Right lobe of liver (tissue), 6 donors: ENCODE measurements at regions not wholly inside any gene's neighbourhood (a gene's known extent, or its start where the extent isn't known, plus 50 kb on each side); places are given as distances from the start of the nearest gene placed in this dataset.

ENCODE experiments used
- ATAC-seq, 4 donors: fragments of 200-7000 bp; cut with Tn5 transposase; one replicate each; pipeline ENCODE4 v1.9.1; 2020; ENCODE audit warnings: mild to moderate bottlenecking in 4 of 4, moderate library complexity in 4 of 4
- DNase-seq, 3 donors: peaks; one replicate each; pipeline ENCODE4 v3.0.0-alpha.2; 2020
- H3K27ac ChIP-seq, 3 donors: fragments of 200-600 bp; one replicate each; pipeline ENCODE4 v1.8.0; 2022
- H3K27me3 ChIP-seq, 2 donors: fragments of 200-600 bp; one replicate each; pipeline ENCODE4 v1.8.0; 2022
- H3K36me3 ChIP-seq, 4 donors: fragments of 200-600 bp; sonication (generic) in 1 of 4; one replicate each; pipeline versions ENCODE4 v1.5.1 to v1.8.0; 2017 to 2022; ENCODE audit warnings: control low read depth in 1 of 4
- H3K4me1 ChIP-seq, 4 donors: fragments of 200-600 bp; sonication (generic) in 1 of 4; one replicate each; pipeline versions ENCODE4 v1.5.1 to v1.8.0; 2017 to 2022; ENCODE audit warnings: control low read depth in 1 of 4
- H3K4me3 ChIP-seq, 3 donors: fragments of 200-600 bp; one replicate each; pipeline ENCODE4 v1.8.0; 2022
- H3K9me3 ChIP-seq, 4 donors: fragments of 200-600 bp; sonication (generic) in 1 of 4; one replicate each; pipeline versions ENCODE4 v1.5.1 to v1.8.0; 2017 to 2022; ENCODE audit warnings: control low read depth in 1 of 4
- POLR2A ChIP-seq: fragments of 450-650 bp; IDR thresholded peaks from one replicate; pipeline ENCODE4 v1.6.1; 2017; ENCODE audit warnings: antibody characterized with exemption, mild to moderate bottlenecking
- WGBS: methylation state at CpG from one replicate; pipeline ENCODE4 v1.1.6; 2018; ENCODE audit warnings: low coverage, low lambda C conversion rate; ENCODE audit not compliant: insufficient coverage; ENCODE audit errors: missing lambda C conversion rate; 5-methylcytosine and 5-hydroxymethylcytosine counted together
- intact Hi-C, 2 donors: fragments of 100-400 bp; cut with DNase I; formaldehyde crosslinking; loops; one replicate each; pipeline versions ENCODE4 v1.11.2 to v1.14.1; 2022
- TF ChIP-seq, protein P1 (sequence below), 4 donors: fragments of 200-600 bp in 3 of 4; fragments of 450-650 bp in 1 of 4; IDR thresholded peaks; one replicate each; pipeline versions ENCODE4 v1.5.1 to v1.8.0; 2016 to 2022; ENCODE audit warnings: antibody characterized with exemption in 4 of 4, mild to moderate bottlenecking in 2 of 4
- donor health status: DM: no; HTN: yes; CAD: no.
- donor health status: DM: no; HTN: no; CAD: no.
- donor health status: DM: no; HTN: no; CAD: no.
- donor health status: DM: no; HTN: yes; CAD: no.
- donor health status: DM: no; HTN: yes; CAD: no.

DNA sequence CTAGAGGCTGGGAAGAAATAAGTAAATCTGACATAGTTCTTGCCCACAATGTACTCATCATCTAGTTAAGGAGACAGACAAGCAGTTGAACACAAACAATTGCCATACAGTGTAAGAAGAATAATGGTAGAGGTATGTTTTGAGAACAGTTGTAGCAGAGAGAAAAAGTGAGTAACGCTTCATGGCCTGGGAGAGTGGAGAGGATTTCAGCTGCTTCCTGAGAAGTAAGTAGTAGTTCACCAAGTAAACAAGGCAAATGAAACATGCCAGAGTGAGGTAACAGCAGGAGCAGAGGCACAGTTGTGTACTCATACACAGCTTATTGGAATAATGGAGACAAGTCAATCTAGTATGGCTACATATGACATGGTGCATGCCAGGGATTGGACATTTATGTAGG is 53.6 kb upstream of the RAP2C start:
- no peak for ATAC-seq
- Histone ChIP-seq H3K27ac (no peak overlapping the region), H3K4me3 (no peak overlapping the region), H3K9me3 (no peaks in the 10 kb centered on the region), H3K4me1 (peaks cover 0 to 6% (median 0%) of the 10 kb centered on the region in 4 donors), H3K27me3 (no peaks in the 10 kb centered on the region), H3K36me3 (no peaks in the 10 kb centered on the region)
- WGBS, result 91% methylated on average over 1 of the region's 1 CpG
- TF ChIP-seq POLR2A, result no peak
- TF ChIP-seq, protein P1, sequence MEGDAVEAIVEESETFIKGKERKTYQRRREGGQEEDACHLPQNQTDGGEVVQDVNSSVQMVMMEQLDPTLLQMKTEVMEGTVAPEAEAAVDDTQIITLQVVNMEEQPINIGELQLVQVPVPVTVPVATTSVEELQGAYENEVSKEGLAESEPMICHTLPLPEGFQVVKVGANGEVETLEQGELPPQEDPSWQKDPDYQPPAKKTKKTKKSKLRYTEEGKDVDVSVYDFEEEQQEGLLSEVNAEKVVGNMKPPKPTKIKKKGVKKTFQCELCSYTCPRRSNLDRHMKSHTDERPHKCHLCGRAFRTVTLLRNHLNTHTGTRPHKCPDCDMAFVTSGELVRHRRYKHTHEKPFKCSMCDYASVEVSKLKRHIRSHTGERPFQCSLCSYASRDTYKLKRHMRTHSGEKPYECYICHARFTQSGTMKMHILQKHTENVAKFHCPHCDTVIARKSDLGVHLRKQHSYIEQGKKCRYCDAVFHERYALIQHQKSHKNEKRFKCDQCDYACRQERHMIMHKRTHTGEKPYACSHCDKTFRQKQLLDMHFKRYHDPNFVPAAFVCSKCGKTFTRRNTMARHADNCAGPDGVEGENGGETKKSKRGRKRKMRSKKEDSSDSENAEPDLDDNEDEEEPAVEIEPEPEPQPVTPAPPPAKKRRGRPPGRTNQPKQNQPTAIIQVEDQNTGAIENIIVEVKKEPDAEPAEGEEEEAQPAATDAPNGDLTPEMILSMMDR (IDR thresholded peaks at IDR 0.05), result no peak
- intact Hi-C loops, result no loop called here
- DNase-seq, result no peak

DNA sequence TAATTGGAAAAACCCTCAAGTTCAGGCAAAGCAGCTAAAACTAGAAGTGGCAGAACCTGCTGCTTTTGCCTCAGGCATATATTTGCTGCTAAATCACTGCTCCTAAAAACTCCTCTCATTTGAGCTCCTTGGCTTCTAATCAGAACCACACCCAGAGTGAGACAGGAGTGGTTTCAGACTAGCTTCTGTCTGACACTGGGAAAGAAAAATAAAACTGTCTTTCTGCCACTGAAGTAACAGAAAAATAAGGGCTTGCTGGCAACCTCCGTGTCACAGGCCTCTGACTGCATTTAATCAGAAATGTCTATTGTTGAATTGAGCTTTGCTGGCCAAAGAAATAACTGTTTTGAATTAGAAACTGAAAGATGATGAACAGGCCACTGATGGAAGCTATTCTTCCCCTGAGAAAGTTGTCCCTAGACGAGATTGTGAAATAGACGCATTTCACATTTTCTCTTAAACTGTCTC is 52.1 kb upstream of the RAP2C start:
- TF ChIP-seq, protein P1 (IDR thresholded peaks at IDR 0.05), result no peak
- TF ChIP-seq POLR2A, result no peak
- DNase-seq, result no peak
- Histone ChIP-seq H3K36me3 (no peaks in the 10 kb centered on the region), H3K4me1 (peaks cover 0 to 14% (median 0%) of the 10 kb centered on the region in 4 donors), H3K4me3 (no peak overlapping the region), H3K9me3 (no peaks in the 10 kb centered on the region), H3K27me3 (no peaks in the 10 kb centered on the region), H3K27ac (no peak overlapping the region)
- intact Hi-C loops, result no loop called here
- WGBS, result 45% methylated on average over 3 of the region's 3 CpGs
- no peak for ATAC-seq

DNA sequence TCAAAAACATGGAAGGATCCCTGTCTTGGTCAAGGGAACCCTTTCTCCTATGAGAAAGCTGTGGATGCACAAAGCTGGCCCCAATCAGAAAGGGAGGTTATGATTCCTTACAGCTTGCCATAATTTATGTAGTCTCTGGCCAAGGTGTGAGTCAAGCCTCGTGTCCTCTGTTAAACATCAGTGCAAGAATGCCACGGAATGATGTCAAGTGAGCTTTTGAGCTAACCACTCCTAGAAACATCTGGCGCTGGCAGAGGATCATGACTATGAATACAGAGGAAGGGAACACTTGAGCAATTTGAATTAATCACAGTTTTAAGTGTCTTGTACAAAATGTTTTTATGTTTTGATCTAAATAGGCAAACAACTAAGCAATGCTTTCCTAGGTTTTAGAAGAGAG is 51.5 kb upstream of the RAP2C start:
- TF ChIP-seq, protein P1 (IDR thresholded peaks at IDR 0.05), result no peak
- TF ChIP-seq POLR2A, result no peak
- no peaks in the 10 kb centered on the region for H3K9me3 ChIP-seq
- H3K27ac ChIP-seq, result no peak overlapping the region
- no peak for DNase-seq
- H3K27me3 ChIP-seq, result no peaks in the 10 kb centered on the region
- no peaks in the 10 kb centered on the region for H3K36me3 ChIP-seq
- ATAC-seq, result no peak
- peaks cover 0 to 14% (median 0%) of the 10 kb centered on the region in 4 donors for H3K4me1 ChIP-seq
- WGBS, result 44% methylated on average over 3 of the region's 3 CpGs
- H3K4me3 ChIP-seq, result no peak overlapping the region
- intact Hi-C loops, result no loop called here

DNA sequence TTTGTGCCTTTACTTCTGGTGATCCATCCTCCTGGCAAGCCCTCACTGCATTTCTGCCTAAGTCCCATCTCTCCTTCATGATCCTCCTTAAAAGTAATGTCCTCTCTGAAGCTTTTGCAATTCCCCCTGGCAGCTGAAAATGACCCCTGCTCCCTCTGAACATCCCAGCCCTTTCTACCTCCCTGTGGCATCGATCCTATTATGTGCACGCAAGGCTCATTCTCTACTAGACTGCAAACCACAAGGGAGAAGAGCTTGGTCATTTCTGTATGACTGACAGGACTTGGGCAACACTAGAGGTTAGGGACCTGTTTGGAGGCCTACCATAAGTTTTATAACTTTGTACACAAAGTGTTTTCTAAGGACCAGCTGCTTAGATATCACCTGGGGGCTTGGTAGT is 50.8 kb upstream of the RAP2C start:
- Histone ChIP-seq H3K27ac (no peak overlapping the region), H3K9me3 (no peaks in the 10 kb centered on the region), H3K4me3 (no peak overlapping the region), H3K27me3 (no peaks in the 10 kb centered on the region), H3K4me1 (peaks cover 0 to 14% (median 0%) of the 10 kb centered on the region in 4 donors), H3K36me3 (no peaks in the 10 kb centered on the region)
- intact Hi-C loops, result no loop called here
- WGBS, result 50% methylated on average over 2 of the region's 2 CpGs
- ATAC-seq (peak in 2 of 4 donors; percentile 36 to 62), DNase-seq (no peak)
- TF ChIP-seq POLR2A, result no peak
- TF ChIP-seq, protein P1 (IDR thresholded peaks at IDR 0.05), result no peak
